H1 (cell line): ENCODE measurements at regions not wholly inside any gene's neighbourhood (a gene's known extent, or its start where the extent isn't known, plus 50 kb on each side); places are given as distances from the start of the nearest gene placed in this dataset.

Experiments
- CTCF ChIA-PET: fragments of 300-600 bp; sonication (Branson Sonifier 250); formaldehyde crosslinking; loops from one replicate; lab custom pipeline; 2021; ENCODE audit not compliant: partially characterized antibody; lab: Charles Lee
- POLR2A ChIA-PET: fragments of 300-600 bp; sonication (Branson Sonifier 250); formaldehyde crosslinking; loops from one replicate; lab custom pipeline; 2021; ENCODE audit warnings: inconsistent platforms; ENCODE audit not compliant: partially characterized antibody; lab: Charles Lee
- DNase-seq, 2 experiments: peaks; one replicate each; pipeline versions ENCODE4 v3.0.0 to v3.0.0-alpha.2; 2010 to 2022; ENCODE audit warnings: low spot score in 2 of 2, low read depth in 1 of 2, mixed read lengths in 1 of 2
- FAIRE-seq: peaks from 2 replicates; lab custom pipeline; 2011; peaks lifted over from hg19 to GRCh38; lab: Jason Lieb, UNC
- H2AFZ ChIP-seq: 2 replicates; pipeline ENCODE4 v1.8.1; 2012; ENCODE audit warnings: low read length, inconsistent platforms
- H2AK5ac ChIP-seq: 2 replicates; pipeline ENCODE4 v1.6.1; 2013; ENCODE audit warnings: low read depth, low read length
- H2BK120ac ChIP-seq: replicated peaks from 2 replicates; pipeline ENCODE3; 2013; ENCODE audit warnings: low read depth, low read length, inconsistent platforms
- H2BK12ac ChIP-seq: 2 replicates; pipeline ENCODE4 v1.6.1; 2013; ENCODE audit warnings: low read depth, low read length
- H2BK15ac ChIP-seq: 2 replicates; pipeline ENCODE4 v1.6.1; 2013; ENCODE audit warnings: low read length
- H2BK20ac ChIP-seq: 2 replicates; pipeline ENCODE4 v1.6.1; 2013; ENCODE audit warnings: low read length
- H2BK5ac ChIP-seq: 2 replicates; pipeline ENCODE4 v1.6.1; 2013; ENCODE audit warnings: low read depth, low read length
- H3K14ac ChIP-seq: 2 replicates; pipeline ENCODE4 v1.6.1; 2013; ENCODE audit warnings: inconsistent platforms; ENCODE audit not compliant: insufficient read length
- H3K18ac ChIP-seq: 2 replicates; pipeline ENCODE4 v1.6.1; 2013; ENCODE audit warnings: low read length; ENCODE audit errors: extremely low read depth
- H3K23ac ChIP-seq: 2 replicates; pipeline ENCODE4 v1.6.1; 2013; ENCODE audit warnings: inconsistent platforms; ENCODE audit not compliant: insufficient read length
- H3K23me2 ChIP-seq: 2 replicates; pipeline ENCODE4 v1.6.1; 2013; ENCODE audit warnings: low read depth, low read length
- H3K27ac ChIP-seq: 2 replicates; pipeline ENCODE4 v1.6.1; 2011; ENCODE audit warnings: low read depth, low read length, inconsistent platforms
- H3K27me3 ChIP-seq, 4 experiments: replicated peaks in 1 of 4; 1 replicate in 1 of 4; 2 replicates in 3 of 4; pipeline versions ENCODE4 v1.6.1 to v1.8.1; 2011 to 2013; ENCODE audit warnings: low read length in 3 of 4, mild to moderate bottlenecking in 3 of 4, inconsistent platforms in 2 of 4, mixed read lengths in 2 of 4, moderate library complexity in 1 of 4; ENCODE audit not compliant: control insufficient read depth in 3 of 4, insufficient read depth in 3 of 4; ENCODE audit errors: extremely low read depth in 1 of 4
- H3K36me3 ChIP-seq, 4 experiments: 2 replicates each; pipeline versions ENCODE4 v1.6.1 to v1.8.1; 2011 to 2013; ENCODE audit warnings: mild to moderate bottlenecking in 4 of 4, low read length in 3 of 4, moderate library complexity in 2 of 4, control low read depth in 1 of 4, inconsistent platforms in 1 of 4; ENCODE audit not compliant: insufficient read depth in 4 of 4, control insufficient read depth in 2 of 4
- H3K4ac ChIP-seq: replicated peaks from 2 replicates; pipeline ENCODE3; 2013; ENCODE audit warnings: low read length, low read depth, mixed read lengths, inconsistent platforms; ENCODE audit not compliant: insufficient read length
- H3K4me1 ChIP-seq, 4 experiments: replicated peaks in 1 of 4; 1 replicate in 1 of 4; 2 replicates in 3 of 4; pipeline versions ENCODE4 v1.6.1 to v1.8.1; 2011 to 2013; ENCODE audit warnings: low read length in 3 of 4, inconsistent platforms in 2 of 4, mixed read lengths in 1 of 4; ENCODE audit not compliant: insufficient read depth in 4 of 4, control insufficient read depth in 3 of 4
- H3K4me2 ChIP-seq, 2 experiments: 2 replicates each; pipeline versions ENCODE4 v1.6.1 to v1.8.1; 2011 to 2013; ENCODE audit warnings: low read depth in 2 of 2, low read length in 2 of 2, control low read depth in 1 of 2, inconsistent platforms in 1 of 2, mild to moderate bottlenecking in 1 of 2; ENCODE audit not compliant: insufficient read depth in 1 of 2
- H3K4me3 ChIP-seq, 4 experiments: fragments of 200-600, 300-600 bp in 1 of 4; sonication (generic), shearing (Covaris generic), sonication (Bioruptor Twin) in 1 of 4; 2 replicates each; pipeline versions ENCODE4 v1.5.1 to v1.8.1; 2011 to 2016; ENCODE audit warnings: low read length in 4 of 4, low read depth in 3 of 4, control low read depth in 2 of 4, inconsistent platforms in 2 of 4, mild to moderate bottlenecking in 2 of 4, mixed read lengths in 1 of 4, moderate library complexity in 1 of 4; ENCODE audit not compliant: insufficient read depth in 2 of 4; ENCODE audit errors: extremely low read depth in 1 of 4
- H3K56ac ChIP-seq: replicated peaks from 2 replicates; pipeline ENCODE3; 2013; ENCODE audit warnings: low read depth, mild to moderate bottlenecking, mixed read lengths, low read length, inconsistent platforms; ENCODE audit not compliant: insufficient read length
- H3K79me1 ChIP-seq: 2 replicates; pipeline ENCODE4 v1.6.1; 2013; ENCODE audit warnings: low read depth, low read length, control low read depth
- H3K79me2 ChIP-seq, 2 experiments: 2 replicates each; pipeline versions ENCODE4 v1.6.1 to v1.8.1; 2012 to 2013; ENCODE audit warnings: low read length in 2 of 2, mild to moderate bottlenecking in 2 of 2, inconsistent platforms in 1 of 2; ENCODE audit not compliant: insufficient read depth in 2 of 2, control insufficient read depth in 1 of 2
- H3K9ac ChIP-seq, 4 experiments: replicated peaks in 1 of 4; 1 replicate in 1 of 4; 2 replicates in 3 of 4; pipeline versions ENCODE4 v1.6.1 to v1.8.1; 2011 to 2013; ENCODE audit warnings: low read depth in 3 of 4, low read length in 3 of 4, control low read depth in 2 of 4, mild to moderate bottlenecking in 2 of 4, moderate library complexity in 2 of 4, inconsistent platforms in 1 of 4; ENCODE audit errors: extremely low read depth in 1 of 4
- H3K9me3 ChIP-seq, 2 experiments: 2 replicates each; pipeline versions ENCODE4 v1.6.1 to v1.8.1; 2012 to 2013; ENCODE audit warnings: mild to moderate bottlenecking in 2 of 2, moderate library complexity in 2 of 2, control low read depth in 1 of 2, inconsistent platforms in 1 of 2, low read depth in 1 of 2, low read length in 1 of 2, mixed read lengths in 1 of 2; ENCODE audit not compliant: insufficient read depth in 2 of 2
- H4K20me1 ChIP-seq, 2 experiments: replicated peaks in 1 of 2; 2 replicates each; pipeline versions ENCODE3 to v1.8.1; 2011 to 2013; ENCODE audit warnings: inconsistent platforms in 2 of 2, low read length in 2 of 2, mild to moderate bottlenecking in 1 of 2; ENCODE audit not compliant: insufficient read depth in 2 of 2, control insufficient read depth in 1 of 2
- H4K5ac ChIP-seq: 2 replicates; pipeline ENCODE4 v1.6.1; 2013; ENCODE audit warnings: low read length, low read depth, mixed read lengths, inconsistent platforms; ENCODE audit not compliant: insufficient read length
- H4K8ac ChIP-seq: 2 replicates; pipeline ENCODE4 v1.8.0; 2013; ENCODE audit warnings: mild to moderate bottlenecking, moderate library complexity, low read length, inconsistent platforms; ENCODE audit not compliant: insufficient read depth; ENCODE audit errors: extremely low read depth
- H4K91ac ChIP-seq: replicated peaks from 2 replicates; pipeline ENCODE3; 2013; ENCODE audit warnings: low read length, mixed read lengths, inconsistent platforms; ENCODE audit not compliant: insufficient read length
- ASH2L ChIP-seq: fragments of 200-600, 300-600 bp; sonication (generic); IDR thresholded peaks from one replicate; pipeline ENCODE4 v1.7.1; 2017; ENCODE audit warnings: low read length
- BACH1 ChIP-seq: IDR thresholded peaks from 2 replicates; pipeline ENCODE4 v1.6.1; 2012; ENCODE audit warnings: low read length, improper control_type of control experiment
- BRCA1 ChIP-seq: IDR thresholded peaks from 2 replicates; pipeline ENCODE4 v1.6.1; 2012; ENCODE audit warnings: low read depth, low read length, improper control_type of control experiment
- EP300 ChIP-seq, 2 experiments: IDR thresholded peaks; 1 replicate in 1 of 2; 2 replicates in 1 of 2; pipeline ENCODE4 v1.6.1; 2011 to 2012; ENCODE audit warnings: low read depth in 2 of 2, low read length in 2 of 2, mild to moderate bottlenecking in 2 of 2, borderline replicate concordance in 1 of 2, inconsistent platforms in 1 of 2, moderate library complexity in 1 of 2
- GABPA ChIP-seq: IDR thresholded peaks from 2 replicates; pipeline ENCODE4 v1.6.1; 2011; ENCODE audit warnings: mild to moderate bottlenecking, low read length, moderate library complexity, borderline replicate concordance; ENCODE audit not compliant: insufficient read depth
- JUN ChIP-seq: IDR thresholded peaks from 2 replicates; pipeline ENCODE4 v1.6.1; 2011; ENCODE audit warnings: low read depth, mild to moderate bottlenecking, improper control_type of control experiment, low read length
- KDM1A ChIP-seq: fragments of 200-600, 300-600 bp; sonication (generic); IDR thresholded peaks from 2 replicates; pipeline ENCODE4 v1.7.1; 2016; ENCODE audit warnings: mild to moderate bottlenecking, low read length, borderline replicate concordance
- KDM4A ChIP-seq: IDR thresholded peaks from one replicate; pipeline ENCODE4 v1.7.1; 2012; ENCODE audit warnings: low read depth, mild to moderate bottlenecking, moderate library complexity, low read length, inconsistent platforms; ENCODE audit not compliant: severe bottlenecking
- SRF ChIP-seq: IDR thresholded peaks from 2 replicates; pipeline ENCODE4 v1.6.1; 2011; ENCODE audit warnings: mild to moderate bottlenecking, low read depth, low read length, moderate library complexity
- SUZ12 ChIP-seq: fragments of 200-600 bp; sonication (generic); IDR thresholded peaks from 2 replicates; pipeline ENCODE4 v1.6.1; 2012; ENCODE audit warnings: mild to moderate bottlenecking, inconsistent platforms, low read length, moderate library complexity, mixed read lengths
- TCF12 ChIP-seq: IDR thresholded peaks from 2 replicates; pipeline ENCODE4 v1.6.1; 2011; ENCODE audit warnings: low read depth, mild to moderate bottlenecking, low read length
- WGBS, 2 experiments: shearing (Covaris generic) in 1 of 2; methylation state at CpG; one replicate each; pipeline versions ENCODE4 v1.1.6 to v1.1.7; 2013 to 2015; ENCODE audit warnings: low lambda C conversion rate in 2 of 2, mixed read lengths in 2 of 2, inconsistent platforms in 1 of 2, low coverage in 1 of 2, missing lambda C conversion rate in 1 of 2; ENCODE audit not compliant: insufficient replicate concordance in 2 of 2, insufficient coverage in 1 of 2, insufficient read length in 1 of 2; ENCODE audit errors: extremely low coverage in 1 of 2, missing lambda C conversion rate in 1 of 2; 5-methylcytosine and 5-hydroxymethylcytosine counted together

DNA sequence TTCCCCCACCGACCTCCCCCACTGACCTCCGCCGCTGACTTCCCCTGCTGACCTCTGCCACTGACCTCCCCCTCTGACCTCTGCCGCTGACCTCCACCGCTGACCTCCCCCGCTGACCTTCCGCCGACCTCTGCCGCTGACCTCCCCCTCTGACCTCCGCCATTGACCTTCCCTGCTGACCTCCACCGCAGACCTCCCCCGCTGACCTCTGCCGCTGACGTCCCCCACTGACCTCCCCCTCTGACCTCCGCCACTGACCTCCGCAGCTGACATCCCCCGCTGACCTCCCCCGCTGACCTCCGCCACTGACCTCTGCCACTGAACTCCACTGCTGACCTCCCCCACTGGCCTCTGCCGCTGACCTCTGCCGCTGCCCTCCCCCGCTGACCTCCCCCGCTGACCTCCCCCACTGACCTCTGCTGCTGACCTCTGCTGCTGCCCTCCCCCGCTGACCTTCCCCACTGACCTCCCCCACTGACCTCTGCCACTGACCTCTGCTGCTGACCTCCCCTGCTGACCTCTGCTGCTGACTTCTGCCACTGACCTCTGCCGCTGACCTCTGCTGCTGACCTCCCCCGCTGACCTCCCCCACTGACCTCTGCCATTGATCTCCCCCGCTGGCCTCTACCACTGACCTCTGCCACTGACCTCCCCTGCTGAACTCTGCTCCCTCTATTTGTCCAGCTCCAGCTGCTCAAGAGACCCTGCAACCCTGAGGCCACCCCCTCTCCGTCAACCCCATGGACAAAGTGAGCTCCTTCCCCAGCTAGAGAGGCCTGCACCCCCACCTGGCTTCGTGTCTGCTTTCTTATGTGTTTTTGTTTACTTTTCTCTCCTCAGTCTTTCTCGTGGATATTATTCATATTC, 91.4 kb upstream of the AFDN start:
- Histone ChIP-seq H3K23ac (no peak overlapping the region), H3K14ac (no peak overlapping the region), H2BK120ac (no peak overlapping the region), H3K27me3 (no peaks in the 10 kb centered on the region), H3K4me2 (no peak overlapping the region), H2AFZ (no peak overlapping the region), H3K23me2 (no peaks in the 10 kb centered on the region), H2BK15ac (no peak overlapping the region), H3K9me3 (no peaks in the 10 kb centered on the region), H3K4me3 (no peak overlapping the region), H2AK5ac (no peak overlapping the region), H4K8ac (no peak overlapping the region; the same call in 1 of the 2 replicates), H3K4me1 (no peaks in the 10 kb centered on the region), H3K79me2 (no peaks in the 10 kb centered on the region), H3K56ac (no peak overlapping the region), H3K18ac (no peak overlapping the region), H3K36me3 (no peaks in the 10 kb centered on the region), H2BK12ac (no peak overlapping the region), H4K5ac (no peak overlapping the region), H4K20me1 (no peaks in the 10 kb centered on the region), H3K79me1 (no peaks in the 10 kb centered on the region), H4K91ac (no peak overlapping the region), H3K4ac (no peak overlapping the region), H3K9ac (no peak overlapping the region), H2BK5ac (no peak overlapping the region), H3K27ac (no peak overlapping the region), H2BK20ac (no peak overlapping the region)
- DNase-seq: no peak
- WGBS, 2 experiments: 85% methylated on average over 6 of the region's 30 CpGs; no CpG with 5 or more reads in 1 of the 2 experiments
- FAIRE-seq: no peak
- ChIA-PET CTCF (interaction anchor here (1.0 to 1.3 kb wide), 2 partner anchors 10 to 27 kb away, joined by 3 read pairs; no protein-coding TSS in a partner anchor), POLR2A (interaction anchor here (0.7 to 1.2 kb wide), 2 partner anchors 12 to 30 kb away, joined by 3 read pairs; no protein-coding TSS in a partner anchor)
- TF ChIP-seq TCF12 (no peak), EP300 (IDR thresholded peaks at IDR 0.05; ENCODE audit: borderline replicate concordance in 1 of 2, low read depth in 2 of 2, low read length in 2 of 2) (no peak), JUN (no peak), KDM4A (no peak), BRCA1 (no peak), SRF (no peak), SUZ12 (no peak), GABPA (no peak), BACH1 (no peak), ASH2L (no peak), KDM1A (no peak)
